HG02884 (cell line): ENCODE measurements at regions not wholly inside any gene's neighbourhood (a gene's known extent, or its start where the extent isn't known, plus 50 kb on each side); places are given as distances from the start of the nearest gene placed in this dataset.

Experiments used
- ATAC-seq: cut with Tn5 transposase; IDR thresholded peaks from one replicate; pipeline ENCODE4 v1.9.1; 2021; ENCODE audit warnings: mild to moderate bottlenecking, moderate library complexity; ENCODE audit not compliant: unreplicated experiment

GRCh38 chr5:58122157-58122556, 337.7 kb downstream of the PLK2 start:
- no peak for ATAC-seq

- ATAC-seq: no peak
Observed at GRCh38 chr5:58121391-58121790, 338.5 kb downstream of the PLK2 start.

DNA sequence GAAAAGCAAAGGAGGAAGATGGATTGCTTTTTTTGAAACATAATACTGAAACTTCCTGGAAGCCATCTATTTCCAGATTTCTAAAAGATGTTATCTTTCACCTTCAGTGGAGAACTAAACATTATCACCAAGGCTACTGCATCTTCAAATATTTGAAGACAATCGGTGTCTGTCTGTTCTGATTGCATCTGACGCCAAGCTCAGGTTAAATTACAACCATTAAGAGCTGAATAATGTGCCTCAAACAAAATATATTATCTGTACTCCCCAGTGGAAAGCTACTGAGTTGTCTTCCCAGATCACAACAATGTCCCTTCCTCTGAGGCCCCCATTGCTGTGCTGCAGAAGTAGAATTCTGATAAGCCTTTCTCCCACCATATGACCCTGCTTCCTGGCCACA, 342.3 kb downstream of the PLK2 start:
- no peak for ATAC-seq

DNA sequence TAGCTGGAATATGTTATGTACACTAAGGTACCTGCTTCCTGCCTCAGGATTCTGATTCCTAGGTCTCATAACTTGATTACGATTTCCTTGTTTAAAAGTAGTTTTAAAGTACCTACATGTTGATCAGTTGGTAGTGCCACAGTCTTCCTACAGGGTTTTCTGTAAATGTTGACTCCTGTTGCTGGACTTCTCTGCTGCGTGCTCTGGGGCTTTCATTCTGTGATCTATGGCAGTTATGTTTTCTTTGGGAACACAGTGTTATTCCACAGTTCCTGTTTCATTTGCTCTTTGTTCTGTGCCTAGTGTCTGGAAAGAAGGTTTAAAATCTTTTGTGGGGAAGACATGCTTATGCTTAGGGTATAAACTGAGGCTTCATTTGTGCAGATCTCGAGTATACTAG, 343.5 kb downstream of the PLK2 start:
- ATAC-seq: no peak

DNA sequence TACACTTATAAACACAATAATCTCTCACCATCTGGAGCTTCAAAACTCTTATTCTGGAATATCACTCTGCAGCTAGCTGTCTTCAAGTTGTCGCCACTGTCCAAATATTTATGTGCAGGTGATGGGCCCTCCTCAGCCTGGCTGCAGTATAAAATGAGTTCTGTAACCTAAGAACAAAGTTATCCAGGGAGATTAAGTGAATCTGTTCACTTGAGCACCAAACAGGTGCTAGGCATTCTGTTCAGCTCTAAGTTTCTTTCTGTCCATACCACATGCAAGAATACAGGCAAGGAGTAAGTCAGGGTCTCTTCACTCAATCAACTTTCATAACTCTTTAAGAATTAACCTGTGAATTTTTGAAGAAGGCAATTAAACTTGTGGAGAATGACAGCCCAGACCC, 344.1 kb downstream of the PLK2 start:
- no peak for ATAC-seq

DNA sequence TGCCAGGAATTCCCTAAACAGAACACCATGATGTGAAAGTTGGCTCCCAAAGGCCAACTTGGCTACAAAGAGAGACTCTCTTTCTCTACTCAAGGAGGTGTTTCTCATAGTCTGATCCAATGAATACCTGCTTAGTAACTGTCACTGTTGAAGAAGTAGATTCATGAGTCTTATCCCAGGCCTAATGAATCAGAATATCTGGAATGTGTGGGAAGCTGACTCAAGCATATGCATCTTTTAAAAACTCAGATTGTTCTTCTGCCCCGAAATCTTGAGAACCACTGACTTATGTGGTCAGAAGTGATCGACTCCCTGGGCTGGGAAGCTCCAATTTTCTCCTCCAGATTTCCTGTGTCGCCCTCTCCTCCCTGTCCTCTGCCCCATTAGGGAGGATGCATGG, 345.6 kb downstream of the PLK2 start:
- ATAC-seq: no peak

DNA sequence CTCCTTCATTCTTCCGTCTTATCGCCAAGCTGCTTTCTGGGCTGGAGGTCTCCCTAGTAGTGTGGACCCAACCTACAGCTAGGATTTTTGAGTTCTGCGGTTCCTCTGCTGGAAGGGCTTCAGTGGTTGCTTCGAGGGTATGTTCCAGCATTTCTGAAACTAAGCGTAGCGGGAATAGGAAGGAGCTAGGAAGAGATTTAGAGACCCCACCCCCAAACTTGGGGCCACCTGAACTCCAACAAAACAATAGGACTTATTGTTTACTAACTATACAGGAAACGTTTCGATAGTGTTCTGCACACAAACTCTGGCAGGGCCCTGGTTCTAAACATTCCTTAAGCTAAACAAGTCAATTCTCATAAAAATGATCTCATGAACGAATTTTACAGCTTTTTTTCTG, 346.7 kb downstream of the PLK2 start:
- ATAC-seq: no peak

GRCh38 chr5:58108511-58108910, 351.4 kb downstream of the PLK2 start:
- no peak for ATAC-seq

DNA sequence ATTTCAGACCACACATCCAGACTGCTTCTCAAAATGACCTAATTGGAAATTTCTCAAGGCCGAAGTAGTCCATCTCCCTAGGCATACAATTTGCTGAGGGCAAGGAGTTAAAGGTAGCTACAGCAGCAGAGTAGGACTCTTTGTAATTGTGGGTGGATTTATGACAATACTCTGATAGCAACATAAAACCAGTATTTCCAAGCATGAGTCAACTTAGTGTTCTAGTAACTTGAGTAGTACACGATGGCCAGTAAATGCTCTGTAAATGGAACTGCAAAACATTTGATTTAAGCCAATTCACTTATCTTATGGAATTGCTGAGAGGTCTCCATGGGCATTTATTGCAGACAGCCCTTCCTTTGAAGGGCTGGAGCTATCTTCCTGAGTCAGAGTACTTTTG, 352.2 kb downstream of the PLK2 start:
- ATAC-seq: no peak

DNA sequence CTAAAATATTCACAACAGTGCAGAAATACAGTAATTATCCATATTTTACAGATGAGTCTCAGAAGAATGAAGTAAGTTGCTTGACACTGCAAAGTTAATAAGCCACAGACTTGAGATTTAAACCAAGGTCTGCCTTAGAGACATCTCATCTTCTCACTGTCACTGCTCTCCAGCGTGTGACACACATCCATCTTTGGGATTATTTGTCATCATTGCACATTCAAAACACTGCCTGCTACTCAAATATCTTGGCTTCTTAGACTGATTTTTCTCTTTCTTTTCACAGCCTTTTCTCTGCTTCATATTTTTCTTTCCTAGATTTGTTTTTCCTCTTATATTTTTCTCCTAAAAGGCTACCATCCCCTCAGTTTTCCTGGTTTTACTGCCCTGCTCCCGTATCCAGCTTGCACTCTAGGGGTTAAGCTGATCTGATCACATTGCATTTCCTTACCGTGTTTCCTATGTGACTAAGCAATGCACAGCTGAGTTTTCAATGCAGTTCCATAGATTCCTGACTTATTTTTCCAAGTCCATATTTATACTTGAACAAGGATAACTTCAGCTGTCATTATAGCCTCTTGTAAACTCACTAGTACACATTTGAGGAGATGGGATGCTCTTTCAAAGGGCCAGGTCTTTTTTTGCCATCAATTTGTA, 353.0 kb downstream of the PLK2 start:
- ATAC-seq: no peak

DNA sequence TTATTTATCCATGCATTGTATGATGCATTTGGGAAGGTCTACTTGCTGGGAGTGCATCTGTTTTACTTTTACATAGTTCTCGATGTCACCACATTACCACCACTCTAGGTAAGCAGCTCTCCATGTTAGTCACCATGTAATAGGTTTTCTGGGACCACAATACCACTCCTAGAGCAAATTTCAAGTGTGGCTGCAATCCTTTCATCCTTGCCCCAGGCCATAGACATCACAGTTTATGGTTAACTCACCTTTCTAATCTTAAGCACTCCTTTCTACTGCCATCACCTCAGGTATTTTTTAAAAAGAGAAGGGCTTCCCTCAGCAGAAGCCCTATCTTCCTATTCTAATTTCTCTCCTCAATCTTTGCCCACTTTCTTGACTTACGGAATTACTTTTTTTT, 354.1 kb downstream of the PLK2 start:
- no peak for ATAC-seq

DNA sequence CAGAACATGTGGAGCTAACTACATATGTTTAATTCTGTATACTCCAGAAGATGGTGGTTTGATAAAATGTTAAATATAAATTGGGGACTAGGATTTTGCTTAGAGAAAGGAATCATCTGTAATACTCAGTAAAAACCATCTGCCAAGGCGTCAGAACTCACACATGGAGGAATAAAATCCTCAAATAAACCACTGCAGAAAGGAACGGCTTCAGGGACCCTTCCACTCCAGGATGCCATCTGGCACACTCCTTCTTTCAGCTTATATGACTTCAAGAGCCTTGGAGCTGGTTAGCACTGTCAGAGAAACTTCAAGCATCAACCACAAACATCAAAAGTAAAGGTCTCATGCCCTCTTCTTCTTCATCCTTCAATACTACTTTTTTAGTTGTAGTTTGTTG, 360.6 kb downstream of the PLK2 start:
- ATAC-seq: no peak

GRCh38 chr5:58094031-58094430, 365.9 kb downstream of the PLK2 start:
- no peak for ATAC-seq

DNA sequence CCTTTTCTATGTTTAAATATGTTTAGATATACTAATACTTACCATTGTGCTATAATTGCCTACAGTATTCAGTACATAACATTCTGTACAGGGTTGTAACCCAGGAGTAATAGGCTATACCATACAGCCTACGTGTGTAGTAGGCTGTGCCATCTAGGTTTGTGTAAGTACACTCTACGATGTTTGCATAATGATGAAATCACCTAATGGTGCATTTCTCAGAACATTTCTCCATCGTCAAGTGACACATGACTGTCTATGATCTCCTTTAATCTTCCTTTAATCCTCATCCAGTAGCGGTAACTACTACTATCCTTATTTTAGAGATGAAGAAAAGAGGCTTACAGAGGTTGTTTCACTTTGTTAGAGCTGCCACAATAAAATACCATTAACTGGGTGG, 369.2 kb downstream of the PLK2 start:
- no peak for ATAC-seq

DNA sequence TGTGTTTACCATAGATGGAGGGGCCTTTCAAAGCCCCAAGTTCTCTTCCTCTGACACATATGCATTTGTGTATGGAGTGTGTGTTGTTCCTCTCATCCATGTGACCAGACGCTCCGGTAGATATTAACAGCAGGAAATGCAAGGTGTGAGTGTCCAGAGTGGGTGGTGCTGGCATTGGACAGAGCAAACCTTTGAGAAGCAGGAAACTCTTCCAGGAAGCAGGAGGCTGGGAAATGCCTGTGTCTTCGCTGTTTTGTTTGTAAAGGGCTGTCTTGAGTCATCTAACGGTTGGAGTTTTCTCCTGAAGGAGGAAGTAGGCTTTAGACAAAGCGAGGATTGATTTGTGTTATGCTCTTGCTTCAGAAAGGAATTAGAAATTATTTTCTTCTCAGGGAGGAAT, 370.9 kb downstream of the PLK2 start:
- ATAC-seq: no peak

DNA sequence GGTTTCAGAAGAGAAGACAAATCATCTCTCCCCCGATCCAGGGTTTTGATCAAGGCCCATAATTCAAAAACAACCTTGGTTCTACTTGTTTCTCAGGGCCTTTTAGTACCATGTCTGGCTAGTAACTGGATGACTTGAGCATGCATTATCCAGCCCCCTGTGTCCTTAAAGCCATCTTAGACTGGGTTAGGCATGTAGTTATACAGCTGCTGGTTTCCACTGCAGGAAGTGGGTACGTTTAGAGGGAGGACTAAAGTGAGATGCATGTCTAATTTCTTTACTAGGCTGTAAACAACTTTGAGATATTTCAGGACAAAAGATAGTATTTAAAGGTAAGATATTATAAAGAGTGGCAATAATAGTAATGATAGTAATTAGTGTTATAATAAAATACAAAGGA, 372.0 kb downstream of the PLK2 start:
- ATAC-seq: no peak

GRCh38 chr5:58087123-58087522, 372.8 kb downstream of the PLK2 start:
- no peak for ATAC-seq

DNA sequence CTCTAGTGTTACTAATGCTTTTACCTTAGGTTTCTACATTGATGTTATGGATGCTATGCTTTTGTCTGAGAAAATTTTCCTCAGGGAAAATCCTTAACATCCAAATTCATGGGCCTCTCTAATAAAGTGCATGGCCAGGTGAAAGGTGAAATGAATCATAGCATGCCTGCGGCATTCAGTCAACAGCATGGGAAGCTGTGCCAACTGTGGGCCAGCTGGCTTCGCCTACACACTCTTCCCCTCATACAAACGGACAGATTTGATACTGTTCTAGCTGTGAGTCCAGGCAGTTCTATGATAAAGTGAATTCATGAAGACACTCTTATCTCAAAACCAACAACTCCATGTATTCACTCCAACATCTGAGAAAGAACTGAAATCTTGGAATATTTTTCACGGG, 374.1 kb downstream of the PLK2 start:
- no peak for ATAC-seq

- no peak for ATAC-seq
Observed at GRCh38 chr5:58081435-58081834, 378.5 kb downstream of the PLK2 start.

DNA sequence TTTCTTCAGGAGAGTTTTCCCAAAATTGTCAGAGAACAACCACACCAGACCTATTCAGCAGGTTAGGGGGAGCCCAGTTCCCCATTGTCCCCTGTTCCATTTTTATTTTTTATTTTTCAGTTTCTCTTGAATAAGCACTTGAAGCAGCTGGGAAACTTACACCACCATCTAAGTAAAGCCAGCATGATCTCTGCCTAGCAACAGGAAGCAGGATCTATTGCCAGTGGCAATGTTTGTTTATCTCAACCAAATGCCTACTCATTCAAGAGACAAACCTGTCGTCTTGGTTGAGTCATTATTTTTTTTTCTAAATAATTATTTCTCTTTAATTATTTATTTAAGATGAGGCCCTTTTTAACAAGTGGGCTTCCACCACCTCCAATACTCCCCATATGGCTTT, 379.3 kb downstream of the PLK2 start:
- no peak for ATAC-seq

DNA sequence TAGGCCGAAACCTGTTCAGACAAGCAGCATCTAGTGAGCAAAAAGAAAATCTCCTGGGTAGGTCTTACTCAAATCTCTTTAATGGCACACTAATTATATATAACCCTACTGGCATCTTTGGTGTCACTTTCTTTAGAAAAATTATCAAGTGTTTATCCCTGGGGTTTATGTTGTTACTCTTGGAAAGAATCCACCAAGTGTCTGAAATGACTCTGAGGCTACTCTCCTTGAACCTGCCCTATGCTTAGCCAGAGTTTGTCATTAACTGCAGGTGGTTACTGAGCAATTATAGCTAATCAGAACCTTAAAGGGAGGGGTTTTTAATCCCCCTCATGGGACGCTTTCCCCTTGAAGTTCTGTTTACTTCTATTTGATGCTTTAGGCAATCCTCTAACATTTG, 381.9 kb downstream of the PLK2 start:
- ATAC-seq: no peak

DNA sequence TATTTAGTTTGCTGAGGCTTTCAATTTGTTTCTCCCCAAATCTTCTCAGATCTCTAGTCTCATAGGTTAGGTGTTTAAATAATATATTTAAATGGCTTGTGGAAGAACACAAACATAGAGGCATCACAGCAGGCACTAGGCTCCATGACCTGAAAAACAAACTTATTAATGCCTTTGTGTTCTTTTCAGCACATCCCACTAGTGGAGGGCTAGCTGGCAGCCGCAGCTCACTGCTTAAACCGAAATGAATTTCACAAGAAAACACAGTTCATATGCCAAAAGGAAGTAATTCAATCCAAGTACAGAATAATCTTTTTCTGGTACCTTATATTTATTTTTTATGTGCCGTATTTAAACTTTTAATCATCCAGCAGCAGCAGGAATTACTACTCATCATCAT, 382.5 kb downstream of the PLK2 start:
- ATAC-seq: no peak

DNA sequence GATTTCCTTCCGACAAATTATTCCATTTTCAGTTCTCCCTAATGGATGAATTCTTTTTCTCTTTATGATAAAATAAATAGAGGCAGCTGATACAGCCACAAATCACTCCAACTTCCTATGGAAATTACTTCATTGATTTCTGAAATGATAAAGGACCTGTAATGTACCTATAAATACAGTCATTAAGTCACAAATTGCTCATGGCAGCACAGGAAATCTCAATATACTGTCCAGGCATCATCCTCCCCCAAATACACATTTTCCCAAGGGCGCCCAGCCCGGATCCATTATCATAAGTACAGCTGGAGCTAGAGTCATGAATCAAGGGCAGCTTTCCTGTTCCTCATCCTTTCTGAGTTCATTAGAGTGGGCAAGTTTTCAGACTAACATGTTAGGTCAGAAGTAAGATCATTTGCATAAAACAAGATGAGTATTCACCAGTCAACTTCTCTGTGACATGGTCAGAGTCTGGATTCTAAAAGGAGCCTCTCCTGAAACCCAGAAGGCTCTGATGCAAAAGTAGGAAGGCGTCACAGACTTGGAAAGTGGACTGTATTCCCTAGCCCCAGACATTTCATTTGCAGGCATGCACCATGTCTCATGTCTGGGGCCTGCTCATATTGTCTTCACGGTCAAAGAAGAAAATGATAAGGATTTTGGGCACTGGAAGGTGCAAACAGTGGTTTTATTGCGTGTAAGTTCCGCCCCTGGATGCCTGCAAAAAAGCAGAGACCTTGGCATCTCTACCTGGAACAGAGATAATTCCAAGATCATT, 383.2 kb downstream of the PLK2 start:
- no peak for ATAC-seq
